ENCODE measurements at regions not wholly inside any gene's neighbourhood (a gene's known extent, or its start where the extent isn't known, plus 50 kb on each side); places are given as distances from the start of the nearest gene placed in this dataset.

- no peaks in the 10 kb centered on the region for H3K36me3 ChIP-seq (ENCODE audit: insufficient read depth, low read length)
- H4K20me1 ChIP-seq (ENCODE audit: insufficient read depth, low read length): peaks cover 17% of the 10 kb centered on the region
- no peak overlapping the region for H3K4me3 ChIP-seq (ENCODE audit: insufficient read depth, low read depth, low read length)
- FAIRE-seq (no peak), DNase-seq (ENCODE audit: low read depth) (no peak)
- Mint-ChIP-seq H3K27me3 (ENCODE audit: low read depth, unreplicated experiment) (no peaks in the 10 kb centered on the region), H3K4me3 (ENCODE audit: unreplicated experiment) (no peak overlapping the region), H3K4me1 (ENCODE audit: low read depth, unreplicated experiment) (peaks cover 14% of the 10 kb centered on the region), H3K27ac (ENCODE audit: unreplicated experiment) (no peak overlapping the region), H3K36me3 (ENCODE audit: low read depth, unreplicated experiment) (no peaks in the 10 kb centered on the region), H3K9me3 (ENCODE audit: unreplicated experiment) (peaks cover 2% of the 10 kb centered on the region)
- H3K27ac ChIP-seq (ENCODE audit: low read depth, low read length): no peak overlapping the region
- H2AFZ ChIP-seq (ENCODE audit: low read depth, low read length): no peak overlapping the region
- no peaks in the 10 kb centered on the region for H3K27me3 ChIP-seq (ENCODE audit: insufficient read depth, low read length)
- no peak for TF ChIP-seq CTCF (IDR thresholded peaks at IDR 0.05; ENCODE audit: insufficient read depth, low read depth, low read length)
- no peak for TF ChIP-seq EZH2 (IDR thresholded peaks at IDR 0.05; ENCODE audit: insufficient read depth, low read length)
- H3K9me3 ChIP-seq (ENCODE audit: insufficient read depth, low read depth, low read length): no peaks in the 10 kb centered on the region
- no peak overlapping the region for H3K4me2 ChIP-seq (ENCODE audit: low read length)
- peaks cover 19% of the 10 kb centered on the region for H3K4me1 ChIP-seq (ENCODE audit: insufficient read depth, low read length)
- peaks cover 23% of the 10 kb centered on the region for H3K79me2 ChIP-seq (ENCODE audit: insufficient read depth, low read length)
- H3K9ac ChIP-seq (ENCODE audit: low read length): no peak overlapping the region
Observed at GRCh38 chr9:36489453-36489852, 83.2 kb upstream of the MELK start.

GRCh38 chr9:36488389-36488756 is 84.3 kb upstream of the MELK start:
- peaks cover 17% of the 10 kb centered on the region for H3K4me1 Mint-ChIP-seq (ENCODE audit: low read depth, unreplicated experiment)
- H3K36me3 Mint-ChIP-seq (ENCODE audit: low read depth, unreplicated experiment): no peaks in the 10 kb centered on the region
- H3K9ac ChIP-seq (ENCODE audit: low read length): peak overlapping the region; percentile 89
- peak overlapping the region; percentile 95 for H3K27ac Mint-ChIP-seq (ENCODE audit: unreplicated experiment)
- peak overlapping the region; percentile 83 for H3K27ac ChIP-seq (ENCODE audit: low read depth, low read length)
- TF ChIP-seq EZH2 (IDR thresholded peaks at IDR 0.05; ENCODE audit: insufficient read depth, low read length) (no peak), CTCF (IDR thresholded peaks at IDR 0.05; ENCODE audit: insufficient read depth, low read depth, low read length) (no peak)
- H3K4me2 ChIP-seq (ENCODE audit: low read length): peak overlapping the region; percentile 96
- peaks cover 34% of the 10 kb centered on the region for H3K79me2 ChIP-seq (ENCODE audit: insufficient read depth, low read length)
- peaks cover 19% of the 10 kb centered on the region for H3K4me1 ChIP-seq (ENCODE audit: insufficient read depth, low read length)
- H3K27me3 Mint-ChIP-seq (ENCODE audit: low read depth, unreplicated experiment): no peaks in the 10 kb centered on the region
- H3K4me3 ChIP-seq (ENCODE audit: insufficient read depth, low read depth, low read length): peak overlapping the region; percentile 69
- no peaks in the 10 kb centered on the region for H3K27me3 ChIP-seq (ENCODE audit: insufficient read depth, low read length)
- FAIRE-seq: no peak
- no peaks in the 10 kb centered on the region for H3K9me3 Mint-ChIP-seq (ENCODE audit: unreplicated experiment)
- no peak for DNase-seq (ENCODE audit: low read depth)
- H3K4me3 Mint-ChIP-seq (ENCODE audit: unreplicated experiment): peak overlapping the region; percentile 90
- H2AFZ ChIP-seq (ENCODE audit: low read depth, low read length): peak overlapping the region; percentile 93
- H4K20me1 ChIP-seq (ENCODE audit: insufficient read depth, low read length): peaks cover 26% of the 10 kb centered on the region
- no peaks in the 10 kb centered on the region for H3K9me3 ChIP-seq (ENCODE audit: insufficient read depth, low read depth, low read length)
- H3K36me3 ChIP-seq (ENCODE audit: insufficient read depth, low read length): no peaks in the 10 kb centered on the region

GRCh38 chr9:36487482-36488388 is 85.0 kb upstream of the MELK start:
- Histone ChIP-seq H3K4me1 (ENCODE audit: insufficient read depth, low read length) (peaks cover 19% of the 10 kb centered on the region), H3K9ac (ENCODE audit: low read length) (peak overlapping the region; percentile 89), H3K27ac (ENCODE audit: low read depth, low read length) (peak overlapping the region; percentile 83), H3K36me3 (ENCODE audit: insufficient read depth, low read length) (no peaks in the 10 kb centered on the region), H2AFZ (ENCODE audit: low read depth, low read length) (peak overlapping the region; percentile 93), H3K79me2 (ENCODE audit: insufficient read depth, low read length) (peaks cover 40% of the 10 kb centered on the region), H3K27me3 (ENCODE audit: insufficient read depth, low read length) (no peaks in the 10 kb centered on the region), H3K4me3 (ENCODE audit: insufficient read depth, low read depth, low read length) (peak overlapping the region; percentile 69), H3K4me2 (ENCODE audit: low read length) (peak overlapping the region; percentile 96), H4K20me1 (ENCODE audit: insufficient read depth, low read length) (peaks cover 30% of the 10 kb centered on the region), H3K9me3 (ENCODE audit: insufficient read depth, low read depth, low read length) (no peaks in the 10 kb centered on the region)
- peak overlapping the region; percentile 95 for H3K27ac Mint-ChIP-seq (ENCODE audit: unreplicated experiment)
- no peak for TF ChIP-seq EZH2 (IDR thresholded peaks at IDR 0.05; ENCODE audit: insufficient read depth, low read length)
- TF ChIP-seq CTCF (IDR thresholded peaks at IDR 0.05; ENCODE audit: insufficient read depth, low read depth, low read length): no peak
- H3K27me3 Mint-ChIP-seq (ENCODE audit: low read depth, unreplicated experiment): no peaks in the 10 kb centered on the region
- peaks cover 19% of the 10 kb centered on the region for H3K4me1 Mint-ChIP-seq (ENCODE audit: low read depth, unreplicated experiment)
- H3K36me3 Mint-ChIP-seq (ENCODE audit: low read depth, unreplicated experiment): peaks cover under 1% of the 10 kb centered on the region
- FAIRE-seq: no peak
- no peaks in the 10 kb centered on the region for H3K9me3 Mint-ChIP-seq (ENCODE audit: unreplicated experiment)
- DNase-seq (ENCODE audit: low read depth): peak; percentile 79
- H3K4me3 Mint-ChIP-seq (ENCODE audit: unreplicated experiment): peak overlapping the region; percentile 90

All from astrocyte (in vitro differentiated cells and primary cell).